Gastroesophageal sphincter (tissue), 3 donors: ENCODE measurements at regions not wholly inside any gene's neighbourhood (a gene's known extent, or its start where the extent isn't known, plus 50 kb on each side); places are given as distances from the start of the nearest gene placed in this dataset.

Experiments
- EP300 ChIP-seq: sonication (generic); formaldehyde crosslinking; IDR thresholded peaks from one replicate; pipeline ENCODE4 v1.6.1; 2017; ENCODE audit warnings: antibody characterized with exemption, mild to moderate bottlenecking
- POLR2A ChIP-seq, 2 donors: fragments of 450-650 bp; IDR thresholded peaks; one replicate each; pipeline ENCODE4 v1.6.1; 2017; ENCODE audit warnings: antibody characterized with exemption in 2 of 2, mild to moderate bottlenecking in 2 of 2, moderate library complexity in 1 of 2
- POLR2AphosphoS5 ChIP-seq: sonication (generic); formaldehyde crosslinking; IDR thresholded peaks from one replicate; pipeline ENCODE4 v1.6.1; 2017; ENCODE audit warnings: antibody characterized with exemption
- TF ChIP-seq, protein P1 (sequence below), 4 experiments: fragments of 200-600 bp in 2 of 4; fragments of 450-650 bp in 2 of 4; sonication (generic) in 1 of 4; IDR thresholded peaks; one replicate each; pipeline ENCODE4 v1.5.1; 2017 to 2019; ENCODE audit warnings: antibody characterized with exemption in 4 of 4, mild to moderate bottlenecking in 2 of 4, moderate library complexity in 2 of 4

DNA sequence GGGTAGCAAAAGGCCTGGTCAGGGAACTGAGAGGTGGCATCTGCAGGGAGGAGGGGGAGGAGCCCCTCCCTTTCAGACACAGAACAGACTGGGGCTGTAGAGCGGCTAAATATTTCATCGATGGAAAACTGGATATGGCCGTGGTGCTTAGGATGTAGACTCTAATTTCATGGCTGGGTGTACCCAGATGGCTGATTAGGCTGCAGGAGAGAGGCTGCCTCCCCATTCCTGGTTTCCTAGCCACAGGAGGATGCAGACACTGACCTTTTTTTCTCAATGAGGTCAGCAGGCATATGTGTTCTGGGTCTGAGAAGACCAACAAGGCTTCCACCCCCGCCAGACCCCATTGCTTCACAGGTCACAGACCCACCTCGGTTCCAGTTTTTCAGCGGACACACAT lies 58.1 kb upstream of the CALM2 start:
- TF ChIP-seq POLR2A (IDR thresholded peaks at IDR 0.05) = no peak
- TF ChIP-seq, protein P1, sequence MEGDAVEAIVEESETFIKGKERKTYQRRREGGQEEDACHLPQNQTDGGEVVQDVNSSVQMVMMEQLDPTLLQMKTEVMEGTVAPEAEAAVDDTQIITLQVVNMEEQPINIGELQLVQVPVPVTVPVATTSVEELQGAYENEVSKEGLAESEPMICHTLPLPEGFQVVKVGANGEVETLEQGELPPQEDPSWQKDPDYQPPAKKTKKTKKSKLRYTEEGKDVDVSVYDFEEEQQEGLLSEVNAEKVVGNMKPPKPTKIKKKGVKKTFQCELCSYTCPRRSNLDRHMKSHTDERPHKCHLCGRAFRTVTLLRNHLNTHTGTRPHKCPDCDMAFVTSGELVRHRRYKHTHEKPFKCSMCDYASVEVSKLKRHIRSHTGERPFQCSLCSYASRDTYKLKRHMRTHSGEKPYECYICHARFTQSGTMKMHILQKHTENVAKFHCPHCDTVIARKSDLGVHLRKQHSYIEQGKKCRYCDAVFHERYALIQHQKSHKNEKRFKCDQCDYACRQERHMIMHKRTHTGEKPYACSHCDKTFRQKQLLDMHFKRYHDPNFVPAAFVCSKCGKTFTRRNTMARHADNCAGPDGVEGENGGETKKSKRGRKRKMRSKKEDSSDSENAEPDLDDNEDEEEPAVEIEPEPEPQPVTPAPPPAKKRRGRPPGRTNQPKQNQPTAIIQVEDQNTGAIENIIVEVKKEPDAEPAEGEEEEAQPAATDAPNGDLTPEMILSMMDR (IDR thresholded peaks at IDR 0.05) = no peak
- TF ChIP-seq POLR2AphosphoS5 = no peak
- TF ChIP-seq EP300 = no peak
